CD14-positive monocyte (primary cell): ENCODE measurements at regions not wholly inside any gene's neighbourhood (a gene's known extent, or its start where the extent isn't known, plus 50 kb on each side); places are given as distances from the start of the nearest gene placed in this dataset.

Source experiments
- DNase-seq, 3 donors: peaks; one replicate each; pipeline ENCODE4 v3.0.0-alpha.2; 2011 to 2022
- H2AFZ ChIP-seq: 2 replicates; pipeline ENCODE4 v1.6.0; 2012; ENCODE audit warnings: mild to moderate bottlenecking, low read depth, low read length, inconsistent platforms; ENCODE audit not compliant: insufficient read depth, poor library complexity, severe bottlenecking
- H3K27ac ChIP-seq, 2 donors: 1 replicate in 1 of 2; 2 replicates in 1 of 2; pipeline ENCODE4 v1.5.1; 2012 to 2013; ENCODE audit warnings: low read length in 2 of 2, control low read depth in 1 of 2, inconsistent platforms in 1 of 2, low read depth in 1 of 2, mild to moderate bottlenecking in 1 of 2
- H3K27me3 ChIP-seq, 2 donors: one replicate each; pipeline versions ENCODE4 v1.6.0 to v1.6.1; 2011 to 2013; ENCODE audit warnings: low read length in 2 of 2; ENCODE audit not compliant: control insufficient read depth in 2 of 2, insufficient read depth in 2 of 2
- H3K36me3 ChIP-seq, 2 donors: replicated peaks in 1 of 2; 1 replicate in 1 of 2; 2 replicates in 1 of 2; pipeline versions ENCODE4 v1.5.1 to v1.6.1; 2012 to 2013; ENCODE audit warnings: low read length in 2 of 2, control low read depth in 1 of 2, inconsistent platforms in 1 of 2, mild to moderate bottlenecking in 1 of 2; ENCODE audit not compliant: insufficient read depth in 2 of 2, control insufficient read depth in 1 of 2
- H3K4me1 ChIP-seq, 2 donors: 1 replicate in 1 of 2; 2 replicates in 1 of 2; pipeline versions ENCODE4 v1.5.1 to v1.6.1; 2012 to 2013; ENCODE audit warnings: low read length in 2 of 2, control low read depth in 1 of 2, inconsistent platforms in 1 of 2, mild to moderate bottlenecking in 1 of 2, moderate library complexity in 1 of 2; ENCODE audit not compliant: insufficient read depth in 2 of 2, control insufficient read depth in 1 of 2
- H3K4me2 ChIP-seq: replicated peaks from 2 replicates; pipeline ENCODE3; 2012; ENCODE audit warnings: low read length, moderate library complexity, mild to moderate bottlenecking; ENCODE audit not compliant: poor library complexity, severe bottlenecking; ENCODE audit errors: extremely low read depth
- H3K4me3 ChIP-seq, 3 experiments: fragments of 200-600 bp in 1 of 3; sonication (generic) in 1 of 3; replicated peaks in 1 of 3; 1 replicate in 2 of 3; 2 replicates in 1 of 3; pipeline ENCODE4 v1.5.1; 2011 to 2013; ENCODE audit warnings: low read length in 3 of 3, mild to moderate bottlenecking in 3 of 3, control low read depth in 2 of 3, low read depth in 2 of 3, inconsistent platforms in 1 of 3, moderate library complexity in 1 of 3
- H3K79me2 ChIP-seq: 2 replicates; pipeline ENCODE4 v1.6.0; 2012; ENCODE audit warnings: mild to moderate bottlenecking, control low read depth, inconsistent platforms, low read length, moderate library complexity; ENCODE audit not compliant: insufficient read depth
- H3K9ac ChIP-seq: 2 replicates; pipeline ENCODE4 v1.6.0; 2017; ENCODE audit warnings: low read length, mild to moderate bottlenecking; ENCODE audit not compliant: insufficient read depth, poor library complexity, severe bottlenecking
- H3K9me3 ChIP-seq, 2 donors: replicated peaks in 1 of 2; 1 replicate in 1 of 2; 2 replicates in 1 of 2; pipeline versions ENCODE4 v1.5.1 to v1.6.1; 2012 to 2013; ENCODE audit warnings: low read length in 2 of 2, control low read depth in 1 of 2; ENCODE audit not compliant: control insufficient read depth in 1 of 2, insufficient read depth in 1 of 2
- H4K20me1 ChIP-seq: 2 replicates; pipeline ENCODE4 v1.6.0; 2012; ENCODE audit warnings: mild to moderate bottlenecking, low read length, control low read depth, moderate library complexity; ENCODE audit not compliant: insufficient read depth
- H3K27ac Mint-ChIP-seq, 7 donors: one replicate each; pipeline ENCODE4 v1.8.0; 2020; ENCODE audit warnings: mild to moderate bottlenecking in 7 of 7, mixed read lengths in 7 of 7, moderate library complexity in 6 of 7, inconsistent platforms in 2 of 7
- H3K27me3 Mint-ChIP-seq, 3 donors: one replicate each; pipeline ENCODE4 v1.8.0; 2021 to 2022; ENCODE audit warnings: low read depth in 3 of 3, mild to moderate bottlenecking in 3 of 3, mixed read lengths in 3 of 3, moderate library complexity in 3 of 3, inconsistent platforms in 1 of 3
- H3K36me3 Mint-ChIP-seq, 2 donors: one replicate each; pipeline ENCODE4 v1.8.0; 2020; ENCODE audit warnings: mixed read lengths in 2 of 2, inconsistent platforms in 1 of 2, mild to moderate bottlenecking in 1 of 2
- H3K4me1 Mint-ChIP-seq: one replicate; pipeline ENCODE4 v1.8.0; 2020; ENCODE audit warnings: mild to moderate bottlenecking, mixed read lengths
- H3K4me3 Mint-ChIP-seq, 2 donors: one replicate each; pipeline ENCODE4 v1.8.0; 2020; ENCODE audit warnings: mild to moderate bottlenecking in 2 of 2, mixed read lengths in 2 of 2, moderate library complexity in 1 of 2
- H3K9me3 Mint-ChIP-seq, 7 donors: one replicate each; pipeline ENCODE4 v1.8.0; 2020 to 2022; ENCODE audit warnings: mixed read lengths in 7 of 7, mild to moderate bottlenecking in 6 of 7, moderate library complexity in 6 of 7, inconsistent platforms in 2 of 7
- WGBS: methylation state at CpG from one replicate; pipeline ENCODE4 v1.1.5; 2013; ENCODE audit warnings: missing lambda C conversion rate; ENCODE audit not compliant: insufficient coverage; 5-methylcytosine and 5-hydroxymethylcytosine counted together
- intact Hi-C, 2 donors: fragments of 100-400 bp; cut with micrococcal nuclease; formaldehyde crosslinking; loops; one replicate each; pipeline versions ENCODE4 v1.15.0 to v1.15.1; 2023
- TF ChIP-seq, protein P1 (sequence below): fragments of 200-600 bp; IDR thresholded peaks from one replicate; pipeline ENCODE4 v1.8.0; 2022; ENCODE audit warnings: antibody characterized with exemption, mild to moderate bottlenecking

DNA sequence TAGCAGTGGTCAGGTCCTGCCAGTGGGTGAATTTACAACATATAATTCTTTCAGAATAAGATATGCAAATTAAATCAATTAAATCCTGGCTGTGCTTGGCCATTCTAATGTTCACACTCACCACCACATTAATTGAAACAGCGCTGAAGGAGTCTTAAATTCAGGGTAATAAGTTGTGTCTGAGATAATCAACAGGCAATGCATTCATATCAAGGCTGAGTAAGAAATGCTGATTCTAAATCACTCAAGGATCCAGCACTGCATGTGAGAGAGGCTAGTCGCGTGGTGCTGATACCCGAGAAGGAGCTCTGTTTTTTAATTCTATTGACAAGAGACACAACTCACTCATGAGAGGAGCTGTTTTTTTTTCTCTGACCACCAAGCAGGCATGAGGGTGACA lies 588.8 kb upstream of the ADAMTS9 start:
- H3K9me3 Mint-ChIP-seq = peaks cover 0 to 3% (median 0%) of the 10 kb centered on the region in 7 donors
- no CpG with 5 or more reads among the region's 4 CpGs for WGBS
- H3K9me3 ChIP-seq = no peaks in the 10 kb centered on the region
- H3K27me3 ChIP-seq = no peaks in the 10 kb centered on the region
- TF ChIP-seq, protein P1, sequence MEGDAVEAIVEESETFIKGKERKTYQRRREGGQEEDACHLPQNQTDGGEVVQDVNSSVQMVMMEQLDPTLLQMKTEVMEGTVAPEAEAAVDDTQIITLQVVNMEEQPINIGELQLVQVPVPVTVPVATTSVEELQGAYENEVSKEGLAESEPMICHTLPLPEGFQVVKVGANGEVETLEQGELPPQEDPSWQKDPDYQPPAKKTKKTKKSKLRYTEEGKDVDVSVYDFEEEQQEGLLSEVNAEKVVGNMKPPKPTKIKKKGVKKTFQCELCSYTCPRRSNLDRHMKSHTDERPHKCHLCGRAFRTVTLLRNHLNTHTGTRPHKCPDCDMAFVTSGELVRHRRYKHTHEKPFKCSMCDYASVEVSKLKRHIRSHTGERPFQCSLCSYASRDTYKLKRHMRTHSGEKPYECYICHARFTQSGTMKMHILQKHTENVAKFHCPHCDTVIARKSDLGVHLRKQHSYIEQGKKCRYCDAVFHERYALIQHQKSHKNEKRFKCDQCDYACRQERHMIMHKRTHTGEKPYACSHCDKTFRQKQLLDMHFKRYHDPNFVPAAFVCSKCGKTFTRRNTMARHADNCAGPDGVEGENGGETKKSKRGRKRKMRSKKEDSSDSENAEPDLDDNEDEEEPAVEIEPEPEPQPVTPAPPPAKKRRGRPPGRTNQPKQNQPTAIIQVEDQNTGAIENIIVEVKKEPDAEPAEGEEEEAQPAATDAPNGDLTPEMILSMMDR = no peak
- H3K79me2 ChIP-seq = no peaks in the 10 kb centered on the region
- H3K27me3 Mint-ChIP-seq = peaks cover 0 to 1% (median 0%) of the 10 kb centered on the region in 3 donors
- no peak overlapping the region for H3K9ac ChIP-seq
- H3K4me3 ChIP-seq = no peak overlapping the region
- H3K4me1 ChIP-seq = no peaks in the 10 kb centered on the region
- H3K27ac Mint-ChIP-seq = no peak overlapping the region
- H3K36me3 Mint-ChIP-seq = no peaks in the 10 kb centered on the region
- DNase-seq = no peak
- no peaks in the 10 kb centered on the region for H4K20me1 ChIP-seq
- H3K4me2 ChIP-seq = no peak overlapping the region
- H3K4me3 Mint-ChIP-seq = no peak overlapping the region
- no peaks in the 10 kb centered on the region for H3K36me3 ChIP-seq
- intact Hi-C loops = no loop called here
- no peak overlapping the region for H3K27ac ChIP-seq
- H2AFZ ChIP-seq = no peak overlapping the region
- no peaks in the 10 kb centered on the region for H3K4me1 Mint-ChIP-seq

DNA sequence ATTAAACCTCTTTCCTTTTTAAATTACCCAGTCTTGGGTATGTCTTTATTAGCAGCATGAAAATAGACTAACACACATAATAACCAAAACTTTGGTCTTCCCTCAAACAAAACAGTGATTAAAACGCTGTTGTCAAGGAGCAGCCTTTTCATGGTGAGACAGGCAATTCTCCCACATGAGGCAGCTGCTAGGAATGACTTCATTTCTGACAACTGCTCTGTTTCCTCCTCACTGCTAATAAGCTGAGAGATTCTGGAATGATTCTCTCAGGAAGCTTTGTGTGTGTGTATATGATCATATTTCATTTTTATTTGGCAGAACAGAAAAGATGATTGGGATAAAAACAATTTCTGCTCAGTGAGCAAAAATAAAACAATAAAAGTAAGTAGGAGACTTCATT lies 580.6 kb upstream of the ADAMTS9 start:
- no peaks in the 10 kb centered on the region for H4K20me1 ChIP-seq
- no peak overlapping the region for H3K4me3 ChIP-seq
- Mint-ChIP-seq H3K9me3 (peaks cover 0 to 6% (median 3%) of the 10 kb centered on the region in 7 donors), H3K36me3 (no peaks in the 10 kb centered on the region), H3K4me1 (no peaks in the 10 kb centered on the region), H3K27me3 (no peaks in the 10 kb centered on the region), H3K27ac (no peak overlapping the region), H3K4me3 (no peak overlapping the region)
- H2AFZ ChIP-seq = no peak overlapping the region
- H3K27me3 ChIP-seq = no peaks in the 10 kb centered on the region
- H3K4me2 ChIP-seq = no peak overlapping the region
- no peaks in the 10 kb centered on the region for H3K9me3 ChIP-seq
- H3K36me3 ChIP-seq = no peaks in the 10 kb centered on the region
- no peaks in the 10 kb centered on the region for H3K4me1 ChIP-seq
- no peak for DNase-seq
- H3K27ac ChIP-seq = no peak overlapping the region
- WGBS = no CpG with 5 or more reads among the region's 1 CpG
- no peaks in the 10 kb centered on the region for H3K79me2 ChIP-seq
- intact Hi-C loops = no loop called here
- TF ChIP-seq, protein P1 = no peak
- H3K9ac ChIP-seq = no peak overlapping the region
